Testis (tissue), 2 donors: ENCODE measurements at regions not wholly inside any gene's neighbourhood (a gene's known extent, or its start where the extent isn't known, plus 50 kb on each side); places are given as distances from the start of the nearest gene placed in this dataset.

Experiments
- POLR2A ChIP-seq: fragments of 450-650 bp; IDR thresholded peaks from one replicate; pipeline ENCODE4 v1.6.1; 2017; ENCODE audit warnings: antibody characterized with exemption, mild to moderate bottlenecking, moderate library complexity
- TF ChIP-seq, protein P1 (sequence below), 3 experiments: fragments of 450-650 bp in 2 of 3; fragments of 200-600 bp in 1 of 3; sonication (generic) in 1 of 3; IDR thresholded peaks; one replicate each; pipeline ENCODE4 v1.5.1; 2016 to 2019; ENCODE audit warnings: antibody characterized with exemption in 3 of 3, mild to moderate bottlenecking in 2 of 3, moderate library complexity in 1 of 3

DNA sequence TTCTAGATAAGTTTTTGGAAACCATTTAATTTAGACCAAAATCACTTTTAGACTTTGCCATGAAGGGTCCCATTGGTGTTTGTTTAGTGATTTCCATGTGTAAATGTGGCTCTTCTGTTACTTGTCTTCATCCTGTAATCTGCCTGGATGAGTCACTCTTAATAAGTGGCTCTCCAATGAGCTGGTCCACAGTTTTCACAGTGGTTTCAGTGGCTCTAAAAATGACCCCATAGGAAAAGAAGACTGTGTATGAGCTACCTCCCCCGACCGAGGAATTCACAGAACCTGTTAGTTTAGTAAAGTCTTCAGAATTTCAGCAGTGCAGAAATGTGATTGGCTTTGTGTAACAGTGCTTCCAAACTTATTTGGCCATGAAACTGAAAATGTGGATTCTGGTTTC lies 492.0 kb upstream of the MARCKS start:
- TF ChIP-seq, protein P1, sequence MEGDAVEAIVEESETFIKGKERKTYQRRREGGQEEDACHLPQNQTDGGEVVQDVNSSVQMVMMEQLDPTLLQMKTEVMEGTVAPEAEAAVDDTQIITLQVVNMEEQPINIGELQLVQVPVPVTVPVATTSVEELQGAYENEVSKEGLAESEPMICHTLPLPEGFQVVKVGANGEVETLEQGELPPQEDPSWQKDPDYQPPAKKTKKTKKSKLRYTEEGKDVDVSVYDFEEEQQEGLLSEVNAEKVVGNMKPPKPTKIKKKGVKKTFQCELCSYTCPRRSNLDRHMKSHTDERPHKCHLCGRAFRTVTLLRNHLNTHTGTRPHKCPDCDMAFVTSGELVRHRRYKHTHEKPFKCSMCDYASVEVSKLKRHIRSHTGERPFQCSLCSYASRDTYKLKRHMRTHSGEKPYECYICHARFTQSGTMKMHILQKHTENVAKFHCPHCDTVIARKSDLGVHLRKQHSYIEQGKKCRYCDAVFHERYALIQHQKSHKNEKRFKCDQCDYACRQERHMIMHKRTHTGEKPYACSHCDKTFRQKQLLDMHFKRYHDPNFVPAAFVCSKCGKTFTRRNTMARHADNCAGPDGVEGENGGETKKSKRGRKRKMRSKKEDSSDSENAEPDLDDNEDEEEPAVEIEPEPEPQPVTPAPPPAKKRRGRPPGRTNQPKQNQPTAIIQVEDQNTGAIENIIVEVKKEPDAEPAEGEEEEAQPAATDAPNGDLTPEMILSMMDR (IDR thresholded peaks at IDR 0.05): no peak
- no peak for TF ChIP-seq POLR2A
